ENCODE measurements at regions not wholly inside any gene's neighbourhood (a gene's known extent, or its start where the extent isn't known, plus 50 kb on each side); places are given as distances from the start of the nearest gene placed in this dataset.

GRCh38 chr18:29862824-29863223 is 1179.7 kb downstream of the DSC3 start:
- no peak for TF ChIP-seq SMC3 (IDR thresholded peaks at IDR 0.05)
- TF ChIP-seq POLR2A (IDR thresholded peaks at IDR 0.05; ENCODE audit: low read length) = no peak
- TF ChIP-seq PHF8 (IDR thresholded peaks at IDR 0.05; ENCODE audit: borderline replicate concordance, low read depth) = no peak
